ENCODE measurements at regions not wholly inside any gene's neighbourhood (a gene's known extent, or its start where the extent isn't known, plus 50 kb on each side); places are given as distances from the start of the nearest gene placed in this dataset.

DNA sequence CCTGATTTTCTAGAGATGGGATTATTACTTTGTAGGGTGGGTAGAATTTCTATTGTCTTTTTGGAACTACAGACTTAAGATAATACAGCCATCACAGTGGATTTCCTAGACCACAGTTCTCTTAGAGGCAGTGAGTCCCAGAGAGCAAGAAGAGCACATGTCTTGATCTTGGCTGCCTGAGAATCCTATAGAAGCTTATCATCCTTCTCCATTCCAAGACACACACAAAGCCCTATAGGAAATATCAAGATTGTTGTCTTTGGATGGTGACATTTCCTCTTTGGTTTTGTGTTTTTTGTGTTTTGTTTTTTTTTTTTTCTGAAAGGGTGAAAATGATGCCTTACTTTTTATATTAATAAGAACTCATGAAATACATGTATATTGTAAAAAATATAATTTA is 143.1 kb downstream of the AHR start:
- ATAC-seq (no peak), DNase-seq (ENCODE audit: low read depth, low spot score) (no peak)
- Histone ChIP-seq H3K27me3 (ENCODE audit: insufficient read depth, low read length) (no peaks in the 10 kb centered on the region), H3K27ac (ENCODE audit: low read depth, low read length) (no peak overlapping the region), H3K4me2 (ENCODE audit: low read length) (no peak overlapping the region), H3K9ac (ENCODE audit: low read length) (no peak overlapping the region), H3K9me2 (ENCODE audit: insufficient read depth) (peaks cover 4% of the 10 kb centered on the region; the same call in 1 of the 2 replicates), H3K9me3 (ENCODE audit: control insufficient read depth in 1 of 2, insufficient read depth in 1 of 2, low read depth in 1 of 2, low read length in 2 of 2) (no peaks in the 10 kb centered on the region), H3K4me3 (replicated peaks in 1 of 2; ENCODE audit: low read depth in 1 of 2, low read length in 2 of 2) (no peak overlapping the region), H3K36me3 (ENCODE audit: control insufficient read depth in 1 of 2, insufficient read depth in 2 of 2, low read length in 2 of 2) (no peaks in the 10 kb centered on the region), H4K20me1 (ENCODE audit: insufficient read depth) (no peaks in the 10 kb centered on the region), H2AFZ (ENCODE audit: low read depth, low read length, poor library complexity, severe bottlenecking) (no peak overlapping the region), H3K79me2 (ENCODE audit: insufficient read depth, low read length) (no peaks in the 10 kb centered on the region), H3K4me1 (ENCODE audit: control insufficient read depth in 1 of 2, insufficient read depth in 2 of 2, low read length in 2 of 2) (peaks cover 6 to 15% of the 10 kb centered on the region in 2 experiments; a peak in 3 of 4 replicates)
- ChIA-PET CTCF (no interaction called here), RAD21 (ENCODE audit: low non-redundant PET in 1 of 2, low total read pairs in 2 of 2, uncharacterized antibody in 2 of 2, unreplicated experiment in 2 of 2) (no interaction called here), POLR2A (no interaction called here)
- intact Hi-C loops (cut with micrococcal nuclease), result no loop called here
- TF ChIP-seq ZFX (IDR thresholded peaks at IDR 0.05), result no peak
- TF ChIP-seq YY1 (IDR thresholded peaks at IDR 0.05; ENCODE audit: extremely low read depth, insufficient replicate concordance, low read depth, low read length), result no peak
- TF ChIP-seq ELF1 (IDR thresholded peaks at IDR 0.05; ENCODE audit: borderline replicate concordance, low read depth), result no peak
- TF ChIP-seq CEBPB (IDR thresholded peaks at IDR 0.05; ENCODE audit: low read depth), result no peak
- no peak for TF ChIP-seq CBX3 (IDR thresholded peaks at IDR 0.05; ENCODE audit: low read depth)
- TF ChIP-seq, protein P1, sequence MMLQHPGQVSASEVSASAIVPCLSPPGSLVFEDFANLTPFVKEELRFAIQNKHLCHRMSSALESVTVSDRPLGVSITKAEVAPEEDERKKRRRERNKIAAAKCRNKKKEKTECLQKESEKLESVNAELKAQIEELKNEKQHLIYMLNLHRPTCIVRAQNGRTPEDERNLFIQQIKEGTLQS (IDR thresholded peaks at IDR 0.05), result no peak
- TF ChIP-seq JUND (IDR thresholded peaks at IDR 0.05), result no peak
- TF ChIP-seq, protein P2, sequence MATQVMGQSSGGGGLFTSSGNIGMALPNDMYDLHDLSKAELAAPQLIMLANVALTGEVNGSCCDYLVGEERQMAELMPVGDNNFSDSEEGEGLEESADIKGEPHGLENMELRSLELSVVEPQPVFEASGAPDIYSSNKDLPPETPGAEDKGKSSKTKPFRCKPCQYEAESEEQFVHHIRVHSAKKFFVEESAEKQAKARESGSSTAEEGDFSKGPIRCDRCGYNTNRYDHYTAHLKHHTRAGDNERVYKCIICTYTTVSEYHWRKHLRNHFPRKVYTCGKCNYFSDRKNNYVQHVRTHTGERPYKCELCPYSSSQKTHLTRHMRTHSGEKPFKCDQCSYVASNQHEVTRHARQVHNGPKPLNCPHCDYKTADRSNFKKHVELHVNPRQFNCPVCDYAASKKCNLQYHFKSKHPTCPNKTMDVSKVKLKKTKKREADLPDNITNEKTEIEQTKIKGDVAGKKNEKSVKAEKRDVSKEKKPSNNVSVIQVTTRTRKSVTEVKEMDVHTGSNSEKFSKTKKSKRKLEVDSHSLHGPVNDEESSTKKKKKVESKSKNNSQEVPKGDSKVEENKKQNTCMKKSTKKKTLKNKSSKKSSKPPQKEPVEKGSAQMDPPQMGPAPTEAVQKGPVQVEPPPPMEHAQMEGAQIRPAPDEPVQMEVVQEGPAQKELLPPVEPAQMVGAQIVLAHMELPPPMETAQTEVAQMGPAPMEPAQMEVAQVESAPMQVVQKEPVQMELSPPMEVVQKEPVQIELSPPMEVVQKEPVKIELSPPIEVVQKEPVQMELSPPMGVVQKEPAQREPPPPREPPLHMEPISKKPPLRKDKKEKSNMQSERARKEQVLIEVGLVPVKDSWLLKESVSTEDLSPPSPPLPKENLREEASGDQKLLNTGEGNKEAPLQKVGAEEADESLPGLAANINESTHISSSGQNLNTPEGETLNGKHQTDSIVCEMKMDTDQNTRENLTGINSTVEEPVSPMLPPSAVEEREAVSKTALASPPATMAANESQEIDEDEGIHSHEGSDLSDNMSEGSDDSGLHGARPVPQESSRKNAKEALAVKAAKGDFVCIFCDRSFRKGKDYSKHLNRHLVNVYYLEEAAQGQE (IDR thresholded peaks at IDR 0.05; ENCODE audit: low read depth), result no peak
- TF ChIP-seq SP1 (IDR thresholded peaks at IDR 0.05; ENCODE audit: low read depth), result no peak
- TF ChIP-seq SRF (IDR thresholded peaks at IDR 0.05; ENCODE audit: low read depth), result no peak
- TF ChIP-seq, protein P3, sequence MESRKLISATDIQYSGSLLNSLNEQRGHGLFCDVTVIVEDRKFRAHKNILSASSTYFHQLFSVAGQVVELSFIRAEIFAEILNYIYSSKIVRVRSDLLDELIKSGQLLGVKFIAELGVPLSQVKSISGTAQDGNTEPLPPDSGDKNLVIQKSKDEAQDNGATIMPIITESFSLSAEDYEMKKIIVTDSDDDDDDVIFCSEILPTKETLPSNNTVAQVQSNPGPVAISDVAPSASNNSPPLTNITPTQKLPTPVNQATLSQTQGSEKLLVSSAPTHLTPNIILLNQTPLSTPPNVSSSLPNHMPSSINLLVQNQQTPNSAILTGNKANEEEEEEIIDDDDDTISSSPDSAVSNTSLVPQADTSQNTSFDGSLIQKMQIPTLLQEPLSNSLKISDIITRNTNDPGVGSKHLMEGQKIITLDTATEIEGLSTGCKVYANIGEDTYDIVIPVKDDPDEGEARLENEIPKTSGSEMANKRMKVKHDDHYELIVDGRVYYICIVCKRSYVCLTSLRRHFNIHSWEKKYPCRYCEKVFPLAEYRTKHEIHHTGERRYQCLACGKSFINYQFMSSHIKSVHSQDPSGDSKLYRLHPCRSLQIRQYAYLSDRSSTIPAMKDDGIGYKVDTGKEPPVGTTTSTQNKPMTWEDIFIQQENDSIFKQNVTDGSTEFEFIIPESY (IDR thresholded peaks at IDR 0.05; ENCODE audit: extremely low read depth, insufficient replicate concordance, low read length), result no peak
- TF ChIP-seq TCF7L2 (IDR thresholded peaks at IDR 0.05; ENCODE audit: borderline replicate concordance, extremely low read depth, insufficient read depth, insufficient read length), result no peak
- TF ChIP-seq POLR2AphosphoS5 (IDR thresholded peaks at IDR 0.05; ENCODE audit: low read depth, low read length), result no peak
- TF ChIP-seq FOSL1 (IDR thresholded peaks at IDR 0.05; ENCODE audit: low read depth), result no peak
- TF ChIP-seq EGR1 (IDR thresholded peaks at IDR 0.05; ENCODE audit: low read depth), result no peak
- no TSS peak for BruUV-seq (replicated peaks)
